A673 (cell line): ENCODE measurements at regions not wholly inside any gene's neighbourhood (a gene's known extent, or its start where the extent isn't known, plus 50 kb on each side); places are given as distances from the start of the nearest gene placed in this dataset.
A peak's percentile ranks its signal among the peaks of the same experiment; 100 is the strongest.

Source experiments
- BruUV-seq: library from RNA; stranded (reverse); fragments of 400-500 nt; replicated peaks from 2 replicates; lab custom pipeline; 2021; lab: Mats Ljungman, UMichigan
- CTCF ChIA-PET: fragments of 300-600 bp; sonication (Branson Sonifier 250); formaldehyde crosslinking; loops from one replicate; lab custom pipeline; 2022; ENCODE audit warnings: antibody characterized with exemption; lab: Charles Lee
- POLR2A ChIA-PET: fragments of 300-600 bp; sonication (Branson Sonifier 250); formaldehyde crosslinking; loops from one replicate; lab custom pipeline; 2022; ENCODE audit warnings: antibody characterized with exemption; ENCODE audit not compliant: low non-redundant PET; lab: Charles Lee
- DNase-seq: peaks from one replicate; pipeline ENCODE4 v3.0.0-alpha.2; 2015; ENCODE audit warnings: low spot score
- H3K27ac ChIP-seq: fragments of 200-600 bp; sonication (generic); 2 replicates; pipeline ENCODE4 v1.5.1; 2016; ENCODE audit warnings: mixed run types, low read depth, mild to moderate bottlenecking, mixed read lengths, antibody characterized with exemption, low read length; ENCODE audit not compliant: poor library complexity, severe bottlenecking
- H3K27me3 ChIP-seq: fragments of 200-600 bp; sonication (generic); replicated peaks from 2 replicates; pipeline ENCODE4 v1.6.1; 2017; ENCODE audit warnings: mixed run types, low read depth, mild to moderate bottlenecking, mixed read lengths, antibody characterized with exemption, low read length; ENCODE audit not compliant: insufficient read depth, poor library complexity
- H3K36me3 ChIP-seq: fragments of 200-600 bp; sonication (generic); 2 replicates; pipeline ENCODE4 v1.6.1; 2016; ENCODE audit warnings: mixed run types, mild to moderate bottlenecking, mixed read lengths, antibody characterized with exemption, low read length; ENCODE audit not compliant: insufficient read depth, poor library complexity, severe bottlenecking
- H3K4me1 ChIP-seq: fragments of 200-600 bp; sonication (generic); 2 replicates; pipeline ENCODE4 v1.6.1; 2017; ENCODE audit warnings: mixed run types, mild to moderate bottlenecking, mixed read lengths, antibody characterized with exemption, low read length; ENCODE audit not compliant: insufficient read depth, poor library complexity, severe bottlenecking
- H3K4me3 ChIP-seq: fragments of 200-600 bp; sonication (generic); 2 replicates; pipeline ENCODE4 v1.5.1; 2016; ENCODE audit warnings: low read depth, mixed run types, mild to moderate bottlenecking, mixed read lengths, low read length; ENCODE audit not compliant: poor library complexity, severe bottlenecking
- H3K9me3 ChIP-seq: fragments of 200-600 bp; sonication (generic); 2 replicates; pipeline ENCODE4 v1.6.1; 2016; ENCODE audit warnings: mixed run types, low read depth, mild to moderate bottlenecking, mixed read lengths, antibody characterized with exemption, low read length; ENCODE audit not compliant: poor library complexity, severe bottlenecking
- CTCF ChIP-seq: fragments of 300-800, 200-600 bp; sonication (generic); conservative IDR thresholded peaks from 2 replicates; pipeline ENCODE4 v1.5.1; 2017; ENCODE audit warnings: low read depth, mild to moderate bottlenecking, antibody characterized with exemption, low read length, moderate library complexity, mixed read lengths
- EZH2 ChIP-seq: fragments of 200-600 bp; sonication (generic); IDR thresholded peaks from 2 replicates; pipeline ENCODE4 v1.6.1; 2017; ENCODE audit warnings: borderline replicate concordance, low read depth, mild to moderate bottlenecking, mixed read lengths, antibody characterized with exemption, low read length; ENCODE audit not compliant: poor library complexity, severe bottlenecking
- intact Hi-C: fragments of 100-400 bp; cut with micrococcal nuclease; formaldehyde crosslinking; loops from one replicate; pipeline ENCODE4 v1.10.0; 2022; ENCODE audit not compliant: unreplicated experiment

DNA sequence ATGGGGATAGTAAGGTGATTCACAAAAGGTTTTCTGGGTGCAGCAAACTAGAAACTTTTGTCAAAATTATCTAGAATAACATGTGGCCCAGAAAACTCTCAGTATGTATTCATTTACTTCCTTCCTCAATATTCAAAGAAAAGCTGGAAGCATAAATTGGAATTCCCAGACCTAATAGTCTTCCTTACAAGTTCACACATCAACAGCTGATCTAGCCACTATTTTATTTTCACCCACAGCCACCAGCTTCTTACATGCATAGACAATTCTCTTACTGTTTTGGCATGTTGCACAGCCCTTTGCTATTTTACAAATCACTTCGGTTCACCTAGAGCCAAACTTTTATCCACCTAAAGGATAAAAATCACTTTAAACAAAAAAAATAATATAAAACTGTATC is 647.8 kb upstream of the CCDC54 start:
- BruUV-seq: no TSS peak
- CTCF ChIA-PET: no interaction called here
- intact Hi-C loops: no loop called here
- TF ChIP-seq CTCF (no peak), EZH2 (no peak)
- Histone ChIP-seq H3K27me3 (no peaks in the 10 kb centered on the region), H3K36me3 (no peaks in the 10 kb centered on the region), H3K4me1 (peaks cover 18% of the 10 kb centered on the region), H3K27ac (peak overlapping the region; percentile 72), H3K4me3 (no peak overlapping the region), H3K9me3 (no peaks in the 10 kb centered on the region)
- DNase-seq: no peak
- POLR2A ChIA-PET: no interaction called here

DNA sequence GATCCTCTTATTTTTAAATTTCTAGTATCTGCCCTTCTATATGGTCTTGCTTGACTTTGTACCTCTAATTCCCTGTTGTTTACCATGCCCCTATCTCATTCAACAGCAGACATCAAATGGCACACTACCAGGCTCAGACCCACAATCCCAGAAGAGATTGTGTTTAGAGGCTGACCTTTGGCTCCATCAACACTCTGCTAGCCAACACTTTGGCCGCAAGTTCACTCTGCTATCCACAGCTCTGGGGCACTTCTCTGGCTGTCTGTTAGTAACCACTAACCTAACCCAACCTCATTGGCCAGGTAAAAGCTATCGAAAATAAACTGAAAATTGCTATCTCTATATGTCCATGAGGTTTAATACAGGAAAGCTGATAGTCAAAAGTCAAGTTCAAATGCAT is 646.0 kb upstream of the CCDC54 start:
- no TSS peak for BruUV-seq
- Histone ChIP-seq H3K9me3 (no peaks in the 10 kb centered on the region), H3K36me3 (no peaks in the 10 kb centered on the region), H3K4me1 (peaks cover 18% of the 10 kb centered on the region), H3K27me3 (no peaks in the 10 kb centered on the region), H3K4me3 (no peak overlapping the region), H3K27ac (no peak overlapping the region)
- POLR2A ChIA-PET: no interaction called here
- intact Hi-C loops: no loop called here
- no peak for TF ChIP-seq CTCF
- no peak for TF ChIP-seq EZH2
- DNase-seq: no peak
- CTCF ChIA-PET: no interaction called here

DNA sequence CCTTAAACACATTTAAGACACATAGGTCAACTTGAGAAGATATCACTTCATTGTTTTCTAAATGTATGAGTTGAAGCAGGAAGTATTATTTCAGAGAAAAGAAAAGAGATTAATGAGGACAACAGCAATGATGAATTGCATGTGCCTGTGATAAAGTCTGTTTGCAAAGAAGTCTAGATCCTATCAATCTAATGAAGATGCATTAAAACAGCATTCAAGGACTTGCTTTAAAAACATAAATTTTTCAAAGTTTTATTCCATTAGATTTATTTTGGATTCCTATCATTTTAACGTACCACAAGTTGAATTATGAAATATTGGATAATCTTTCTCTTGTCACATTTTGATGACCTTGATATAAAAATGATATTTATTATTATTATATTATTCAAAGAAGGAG is 642.5 kb upstream of the CCDC54 start:
- Histone ChIP-seq H3K9me3 (no peaks in the 10 kb centered on the region), H3K4me3 (no peak overlapping the region), H3K27ac (no peak overlapping the region), H3K4me1 (peaks cover 11% of the 10 kb centered on the region), H3K27me3 (no peaks in the 10 kb centered on the region), H3K36me3 (no peaks in the 10 kb centered on the region)
- CTCF ChIA-PET: no interaction called here
- POLR2A ChIA-PET: no interaction called here
- DNase-seq: no peak
- TF ChIP-seq EZH2 (no peak), CTCF (no peak)
- intact Hi-C loops: no loop called here
- no TSS peak for BruUV-seq
